ENCODE measurements at regions not wholly inside any gene's neighbourhood (a gene's known extent, or its start where the extent isn't known, plus 50 kb on each side); places are given as distances from the start of the nearest gene placed in this dataset.

DNA sequence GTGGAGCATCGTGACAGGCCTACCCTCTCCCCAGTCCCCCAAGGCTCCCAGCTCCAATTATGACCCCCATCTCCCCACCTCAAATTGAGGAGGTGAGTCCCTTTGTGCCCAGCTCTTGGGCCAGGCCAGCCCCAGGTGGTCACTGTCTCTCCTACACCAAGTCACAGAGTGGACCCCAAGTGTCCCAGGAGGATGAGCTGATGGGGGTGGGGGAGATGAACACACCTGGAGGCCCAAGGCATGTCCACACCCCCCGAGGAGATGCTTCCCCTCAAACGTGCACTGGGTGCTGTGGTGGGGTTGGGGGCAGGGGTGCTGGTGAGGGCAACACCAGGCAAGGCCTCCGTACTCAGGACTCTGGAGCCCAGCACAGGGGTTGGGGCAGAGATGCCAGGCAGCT lies 73.2 kb downstream of the RBFOX3 start:
- in situ Hi-C loops (cut with HindIII; ENCODE audit: low pct_unique_long_range_greater_than_20kb, low sequenced_read_pairs) (no loop called here), intact Hi-C loops (cut with micrococcal nuclease; ENCODE audit: unreplicated experiment) (no loop called here)
- H3K4me3 ChIP-seq (ENCODE audit: low read depth in 2 of 2, low read length in 2 of 2), result no peak overlapping the region
- TF ChIP-seq, protein P1, sequence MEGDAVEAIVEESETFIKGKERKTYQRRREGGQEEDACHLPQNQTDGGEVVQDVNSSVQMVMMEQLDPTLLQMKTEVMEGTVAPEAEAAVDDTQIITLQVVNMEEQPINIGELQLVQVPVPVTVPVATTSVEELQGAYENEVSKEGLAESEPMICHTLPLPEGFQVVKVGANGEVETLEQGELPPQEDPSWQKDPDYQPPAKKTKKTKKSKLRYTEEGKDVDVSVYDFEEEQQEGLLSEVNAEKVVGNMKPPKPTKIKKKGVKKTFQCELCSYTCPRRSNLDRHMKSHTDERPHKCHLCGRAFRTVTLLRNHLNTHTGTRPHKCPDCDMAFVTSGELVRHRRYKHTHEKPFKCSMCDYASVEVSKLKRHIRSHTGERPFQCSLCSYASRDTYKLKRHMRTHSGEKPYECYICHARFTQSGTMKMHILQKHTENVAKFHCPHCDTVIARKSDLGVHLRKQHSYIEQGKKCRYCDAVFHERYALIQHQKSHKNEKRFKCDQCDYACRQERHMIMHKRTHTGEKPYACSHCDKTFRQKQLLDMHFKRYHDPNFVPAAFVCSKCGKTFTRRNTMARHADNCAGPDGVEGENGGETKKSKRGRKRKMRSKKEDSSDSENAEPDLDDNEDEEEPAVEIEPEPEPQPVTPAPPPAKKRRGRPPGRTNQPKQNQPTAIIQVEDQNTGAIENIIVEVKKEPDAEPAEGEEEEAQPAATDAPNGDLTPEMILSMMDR (IDR thresholded peaks at IDR 0.05), result no peak
- no peak for TF ChIP-seq REST (IDR thresholded peaks at IDR 0.05; ENCODE audit: insufficient read depth in 1 of 2, low read depth in 2 of 2, low read length in 1 of 2)
- no peak for TF ChIP-seq TCF7L2 (IDR thresholded peaks at IDR 0.05; ENCODE audit: low read depth, low read length)
- TF ChIP-seq POLR2AphosphoS5 (IDR thresholded peaks at IDR 0.05; ENCODE audit: low read depth, low read length), result no peak
- TF ChIP-seq SIN3A (IDR thresholded peaks at IDR 0.05; ENCODE audit: borderline replicate concordance, insufficient read depth, low read depth, low read length), result no peak
- no peak overlapping the region for H3K27ac ChIP-seq (ENCODE audit: low read length)
- no peaks in the 10 kb centered on the region for H3K36me3 ChIP-seq (ENCODE audit: control insufficient read depth, insufficient read depth, low read length)
- peaks cover 9% of the 10 kb centered on the region for H3K27me3 ChIP-seq (ENCODE audit: control insufficient read depth, insufficient read depth, low read length)
- DNase-seq (ENCODE audit: low read depth, low spot score) (no peak), ATAC-seq (no peak)
- BruUV-seq (replicated peaks), result no TSS peak
- CTCF ChIA-PET, result no interaction called here
- no peaks in the 10 kb centered on the region for H3K4me1 ChIP-seq (ENCODE audit: control insufficient read depth, insufficient read depth, low read length)
- no peaks in the 10 kb centered on the region for H3K9me3 ChIP-seq (ENCODE audit: control insufficient read depth, insufficient read depth, low read depth, low read length)
- POLR2A ChIA-PET, result no interaction called here

DNA sequence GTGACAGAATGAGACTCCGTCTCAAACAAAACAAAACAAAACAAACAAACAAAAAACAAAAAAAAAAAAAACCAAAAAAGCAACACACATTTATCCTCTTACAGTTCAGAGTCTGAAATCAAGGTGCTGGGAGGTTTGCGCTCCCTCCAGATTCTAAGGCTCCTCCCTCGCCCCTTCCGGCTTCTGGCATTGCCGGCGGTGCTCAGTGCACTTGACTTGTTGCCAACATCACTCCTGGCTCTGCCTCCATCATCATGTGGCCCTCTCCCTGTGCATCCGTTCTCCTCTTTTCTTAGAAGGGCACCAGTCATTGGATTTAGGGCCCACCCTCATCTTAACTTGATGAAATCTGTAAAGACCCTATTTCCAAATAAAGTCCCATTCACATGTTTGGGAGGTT lies 73.8 kb downstream of the RBFOX3 start:
- in situ Hi-C loops (cut with HindIII; ENCODE audit: low pct_unique_long_range_greater_than_20kb, low sequenced_read_pairs), result no loop called here
- Histone ChIP-seq H3K27me3 (ENCODE audit: control insufficient read depth, insufficient read depth, low read length) (peaks cover 9% of the 10 kb centered on the region), H3K36me3 (ENCODE audit: control insufficient read depth, insufficient read depth, low read length) (no peaks in the 10 kb centered on the region), H3K4me3 (ENCODE audit: low read depth in 2 of 2, low read length in 2 of 2) (no peak overlapping the region), H3K9me3 (ENCODE audit: control insufficient read depth, insufficient read depth, low read depth, low read length) (no peaks in the 10 kb centered on the region), H3K27ac (ENCODE audit: low read length) (no peak overlapping the region), H3K4me1 (ENCODE audit: control insufficient read depth, insufficient read depth, low read length) (no peaks in the 10 kb centered on the region)
- DNase-seq (ENCODE audit: low read depth, low spot score) (no peak), ATAC-seq (no peak)
- intact Hi-C loops (cut with micrococcal nuclease; ENCODE audit: unreplicated experiment), result no loop called here
- POLR2A ChIA-PET, result interaction anchor here (0.6 kb wide), 1 partner anchor 1924 kb away, joined by 6 read pairs; no protein-coding TSS in a partner anchor
- TF ChIP-seq TCF7L2 (IDR thresholded peaks at IDR 0.05; ENCODE audit: low read depth, low read length) (no peak), REST (IDR thresholded peaks at IDR 0.05; ENCODE audit: insufficient read depth in 1 of 2, low read depth in 2 of 2, low read length in 1 of 2) (no peak)
- no TSS peak for BruUV-seq (replicated peaks)
- CTCF ChIA-PET, result no interaction called here
